Loucy (cell line): ENCODE measurements at regions not wholly inside any gene's neighbourhood (a gene's known extent, or its start where the extent isn't known, plus 50 kb on each side); places are given as distances from the start of the nearest gene placed in this dataset.

Experiments used
- H2AFZ ChIP-seq: fragments of 200-600 bp; sonication (generic); 2 replicates; pipeline ENCODE4 v1.6.0; 2016; ENCODE audit warnings: antibody characterized with exemption, mild to moderate bottlenecking, low read length, moderate library complexity
- H3F3A ChIP-seq: fragments of 200-600 bp; 2 replicates; pipeline ENCODE4 v1.6.0; 2016; ENCODE audit warnings: antibody characterized with exemption, low read depth, mild to moderate bottlenecking
- H3K27me3 ChIP-seq: fragments of 200-600 bp; sonication (generic); 2 replicates; pipeline ENCODE4 v1.6.1; 2014; ENCODE audit warnings: low read length, mild to moderate bottlenecking; ENCODE audit not compliant: insufficient read depth, poor library complexity, severe bottlenecking
- H3K36me3 ChIP-seq: fragments of 200-600 bp; sonication (generic); 2 replicates; pipeline ENCODE4 v1.6.1; 2016; ENCODE audit warnings: low read length; ENCODE audit not compliant: insufficient read depth
- H3K4me1 ChIP-seq: fragments of 200-600 bp; sonication (generic); 2 replicates; pipeline ENCODE4 v1.5.1; 2014; ENCODE audit warnings: low read length, mild to moderate bottlenecking; ENCODE audit not compliant: insufficient read depth, poor library complexity, severe bottlenecking
- H3K4me2 ChIP-seq: fragments of 200-600 bp; sonication (generic); 2 replicates; pipeline ENCODE4 v1.6.0; 2014; ENCODE audit warnings: antibody characterized with exemption, low read length, low read depth, mild to moderate bottlenecking; ENCODE audit not compliant: poor library complexity, severe bottlenecking
- H3K4me3 ChIP-seq: fragments of 200-600 bp; sonication (generic); 2 replicates; pipeline ENCODE4 v1.5.1; 2014; ENCODE audit warnings: low read length, mild to moderate bottlenecking, mixed read lengths; ENCODE audit not compliant: poor library complexity, severe bottlenecking
- H3K79me2 ChIP-seq: fragments of 200-600 bp; sonication (generic); 2 replicates; pipeline ENCODE4 v1.6.1; 2014; ENCODE audit warnings: low read length; ENCODE audit not compliant: insufficient read depth
- H3K9ac ChIP-seq: fragments of 200-600 bp; sonication (generic); 2 replicates; pipeline ENCODE4 v1.6.0; 2014; ENCODE audit warnings: mild to moderate bottlenecking, low read depth, low read length, moderate library complexity; ENCODE audit not compliant: poor library complexity, severe bottlenecking
- H3K9me2 ChIP-seq: fragments of 200-600 bp; sonication (generic); replicated peaks from 2 replicates; pipeline ENCODE4 v1.6.1; 2016; ENCODE audit warnings: low read depth, low read length, mixed read lengths
- H3K9me3 ChIP-seq: fragments of 200-600 bp; sonication (generic); 2 replicates; pipeline ENCODE4 v1.6.1; 2014; ENCODE audit warnings: mild to moderate bottlenecking, antibody characterized with exemption, low read length, low read depth; ENCODE audit not compliant: insufficient read depth
- H4K20me1 ChIP-seq: fragments of 200-600 bp; sonication (generic); 2 replicates; pipeline ENCODE4 v1.6.0; 2014; ENCODE audit warnings: antibody characterized with exemption, low read length, mild to moderate bottlenecking; ENCODE audit not compliant: insufficient read depth, poor library complexity, severe bottlenecking
- EZH2phosphoT487 ChIP-seq: fragments of 200-600 bp; IDR thresholded peaks from 2 replicates; pipeline ENCODE4 v1.6.1; 2018; ENCODE audit warnings: antibody characterized with exemption, mild to moderate bottlenecking, moderate library complexity, borderline replicate concordance
- TF ChIP-seq, protein P1 (sequence below): fragments of 200-600 bp; sonication (generic); conservative IDR thresholded peaks from 2 replicates; pipeline ENCODE4 v1.5.1; 2014; ENCODE audit warnings: mild to moderate bottlenecking, antibody characterized with exemption, low read length

DNA sequence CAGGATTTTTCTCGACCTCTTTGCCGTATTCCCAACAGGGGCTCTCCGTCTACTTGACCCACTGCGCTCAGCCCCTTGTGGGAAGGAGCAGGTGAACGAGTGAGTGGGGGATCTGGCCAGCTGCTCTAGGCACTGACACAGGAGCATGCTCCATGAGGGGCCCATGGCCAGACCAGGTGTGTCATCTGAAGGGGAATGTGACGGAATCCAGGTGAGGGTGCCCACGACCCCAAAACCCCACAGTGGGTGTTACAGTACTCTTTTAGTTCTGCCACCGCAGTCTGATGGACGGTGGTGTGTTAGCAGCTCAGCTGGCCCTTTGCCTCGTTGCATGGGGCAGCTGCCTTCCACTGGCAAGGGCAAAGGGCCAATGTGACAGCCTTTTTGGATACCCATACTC lies 601.4 kb upstream of the NCAM2 start:
- Histone ChIP-seq H3K9me2 (no peaks in the 10 kb centered on the region), H3K9ac (no peak overlapping the region), H3K9me3 (no peaks in the 10 kb centered on the region), H3K4me3 (no peak overlapping the region), H3F3A (no peaks in the 10 kb centered on the region), H3K4me2 (no peak overlapping the region), H3K27me3 (no peaks in the 10 kb centered on the region), H4K20me1 (no peaks in the 10 kb centered on the region), H3K79me2 (no peaks in the 10 kb centered on the region), H3K36me3 (no peaks in the 10 kb centered on the region), H3K4me1 (no peaks in the 10 kb centered on the region), H2AFZ (no peak overlapping the region)
- TF ChIP-seq EZH2phosphoT487 = no peak
- TF ChIP-seq, protein P1, sequence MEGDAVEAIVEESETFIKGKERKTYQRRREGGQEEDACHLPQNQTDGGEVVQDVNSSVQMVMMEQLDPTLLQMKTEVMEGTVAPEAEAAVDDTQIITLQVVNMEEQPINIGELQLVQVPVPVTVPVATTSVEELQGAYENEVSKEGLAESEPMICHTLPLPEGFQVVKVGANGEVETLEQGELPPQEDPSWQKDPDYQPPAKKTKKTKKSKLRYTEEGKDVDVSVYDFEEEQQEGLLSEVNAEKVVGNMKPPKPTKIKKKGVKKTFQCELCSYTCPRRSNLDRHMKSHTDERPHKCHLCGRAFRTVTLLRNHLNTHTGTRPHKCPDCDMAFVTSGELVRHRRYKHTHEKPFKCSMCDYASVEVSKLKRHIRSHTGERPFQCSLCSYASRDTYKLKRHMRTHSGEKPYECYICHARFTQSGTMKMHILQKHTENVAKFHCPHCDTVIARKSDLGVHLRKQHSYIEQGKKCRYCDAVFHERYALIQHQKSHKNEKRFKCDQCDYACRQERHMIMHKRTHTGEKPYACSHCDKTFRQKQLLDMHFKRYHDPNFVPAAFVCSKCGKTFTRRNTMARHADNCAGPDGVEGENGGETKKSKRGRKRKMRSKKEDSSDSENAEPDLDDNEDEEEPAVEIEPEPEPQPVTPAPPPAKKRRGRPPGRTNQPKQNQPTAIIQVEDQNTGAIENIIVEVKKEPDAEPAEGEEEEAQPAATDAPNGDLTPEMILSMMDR = no peak

DNA sequence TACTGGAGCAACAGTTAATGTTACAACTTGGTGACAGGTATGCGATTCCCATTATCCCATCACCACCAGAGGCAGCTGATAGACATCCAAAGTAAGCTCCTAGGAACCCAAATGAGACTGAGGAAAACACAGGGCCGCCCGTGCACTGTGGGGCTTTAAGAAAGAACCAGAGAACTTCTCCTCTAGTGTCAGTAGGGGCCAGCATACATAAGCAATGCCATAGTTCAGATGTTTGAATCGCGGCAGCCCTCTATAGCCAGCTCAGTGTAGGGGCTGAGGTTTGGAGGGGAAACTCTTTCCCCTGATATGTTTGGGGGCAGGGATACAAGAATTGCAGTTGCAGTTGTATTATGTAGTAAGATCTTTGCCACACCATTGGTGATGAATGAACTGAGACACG lies 593.3 kb upstream of the NCAM2 start:
- no peaks in the 10 kb centered on the region for H3K9me3 ChIP-seq
- TF ChIP-seq EZH2phosphoT487 = no peak
- TF ChIP-seq, protein P1 = no peak
- H3F3A ChIP-seq = no peaks in the 10 kb centered on the region

DNA sequence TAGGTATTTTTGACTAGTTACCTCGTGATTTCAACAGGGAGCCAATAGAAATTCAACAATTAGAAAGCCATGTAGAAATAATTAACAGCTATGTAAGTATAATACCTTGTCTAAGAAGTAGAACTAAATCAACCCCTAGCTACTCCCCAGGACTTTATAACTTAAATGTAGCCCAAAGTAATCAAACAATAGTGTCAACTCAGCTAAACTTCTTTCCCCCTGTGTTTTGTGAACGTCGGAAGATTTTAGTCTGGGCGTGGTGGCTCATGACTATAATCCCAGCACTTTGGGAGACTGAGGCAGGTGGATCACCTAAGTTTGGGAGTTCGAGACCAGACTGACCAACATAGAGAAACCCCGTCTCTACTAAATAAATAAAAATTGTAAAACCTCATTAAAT lies 579.9 kb upstream of the NCAM2 start:
- Histone ChIP-seq H3K9ac (no peak overlapping the region), H3K27me3 (no peaks in the 10 kb centered on the region), H3K36me3 (no peaks in the 10 kb centered on the region), H3K9me3 (0 out of 2 replicates have a peak, but pooled peaks cover 3% of the 10 kb centered on the region), H3F3A (no peaks in the 10 kb centered on the region), H3K4me3 (no peak overlapping the region), H2AFZ (no peak overlapping the region), H3K4me1 (no peaks in the 10 kb centered on the region), H3K9me2 (no peaks in the 10 kb centered on the region), H3K79me2 (no peaks in the 10 kb centered on the region), H3K4me2 (no peak overlapping the region), H4K20me1 (no peaks in the 10 kb centered on the region)
- no peak for TF ChIP-seq EZH2phosphoT487
- TF ChIP-seq, protein P1 = no peak

More for the DNA sequence above, 593.3 kb upstream of the NCAM2 start:
- H4K20me1 ChIP-seq = no peaks in the 10 kb centered on the region
- H3K36me3 ChIP-seq = no peaks in the 10 kb centered on the region
- H3K4me3 ChIP-seq = no peak overlapping the region
- H3K4me2 ChIP-seq = no peak overlapping the region
- H3K4me1 ChIP-seq = no peaks in the 10 kb centered on the region
- H3K79me2 ChIP-seq = no peaks in the 10 kb centered on the region
- H3K9me2 ChIP-seq = no peaks in the 10 kb centered on the region
- no peaks in the 10 kb centered on the region for H3K27me3 ChIP-seq
- H3K9ac ChIP-seq = no peak overlapping the region
- no peak overlapping the region for H2AFZ ChIP-seq
